GM21717 (cell line): ENCODE measurements at regions not wholly inside any gene's neighbourhood (a gene's known extent, or its start where the extent isn't known, plus 50 kb on each side); places are given as distances from the start of the nearest gene placed in this dataset.
A peak's percentile ranks its signal among the peaks of the same experiment; 100 is the strongest.

Experiments used
- ATAC-seq: cut with Tn5 transposase; IDR thresholded peaks from one replicate; pipeline ENCODE4 v1.9.1; 2021; ENCODE audit warnings: mild to moderate bottlenecking, moderate library complexity; ENCODE audit not compliant: unreplicated experiment

DNA sequence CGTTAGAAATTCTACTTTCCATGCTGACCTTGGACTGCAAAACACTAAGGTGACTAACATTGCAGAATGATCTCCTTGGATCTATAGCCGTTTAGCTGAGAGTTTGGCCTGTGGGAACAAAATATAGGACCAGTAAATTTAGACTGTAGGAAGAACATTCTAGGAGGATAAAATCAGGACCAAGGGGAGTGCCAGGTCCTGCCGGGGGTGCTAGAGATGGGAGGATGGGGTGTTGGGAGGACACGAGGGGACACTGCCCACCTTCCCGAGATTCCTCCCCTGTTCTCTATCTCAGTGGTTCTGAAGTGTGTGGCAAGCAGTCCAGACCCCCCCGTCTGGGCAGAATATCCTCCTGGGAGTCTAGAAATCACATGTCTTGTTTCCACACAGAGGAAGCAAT, 445.2 kb downstream of the ZSWIM6 start:
- ATAC-seq, result no peak

DNA sequence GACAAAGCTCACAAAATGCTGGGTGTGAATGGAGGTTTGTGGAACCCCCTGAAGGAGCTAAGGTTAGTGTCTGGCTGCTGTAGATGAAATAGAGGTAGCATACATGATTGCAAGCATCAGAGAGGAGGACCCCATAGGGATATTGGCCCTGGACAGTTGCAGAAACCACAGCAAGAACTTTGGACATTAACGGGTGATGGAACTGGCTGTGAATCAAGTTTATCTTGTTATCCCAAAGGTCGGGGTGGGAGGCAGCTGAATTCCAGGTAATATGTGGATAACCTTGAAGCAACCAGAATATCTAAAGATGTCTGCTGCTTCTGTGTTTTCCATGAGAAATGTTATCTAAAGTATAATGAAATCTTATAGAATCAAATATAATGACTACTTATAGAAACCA, 447.7 kb downstream of the ZSWIM6 start:
- ATAC-seq, result no peak

DNA sequence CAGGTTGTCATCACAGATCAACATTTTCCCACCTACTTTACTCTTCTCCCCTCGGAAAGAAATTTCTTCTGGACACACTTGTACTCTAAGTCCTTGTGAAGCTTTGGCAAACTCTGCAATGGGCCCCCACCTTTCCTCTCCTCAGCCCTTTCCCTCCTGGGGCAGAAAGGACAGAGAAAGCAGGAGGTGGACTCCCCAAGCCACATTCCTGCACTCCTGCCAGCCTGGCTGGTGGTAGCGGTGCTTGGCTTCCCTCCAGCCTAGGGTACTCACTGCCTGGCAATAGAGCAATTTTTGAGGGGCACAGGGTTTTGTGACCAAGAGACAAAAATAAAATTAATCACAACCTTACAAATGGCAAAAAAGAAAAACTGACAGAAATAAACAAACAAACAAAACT, 451.4 kb downstream of the ZSWIM6 start:
- no peak for ATAC-seq

DNA sequence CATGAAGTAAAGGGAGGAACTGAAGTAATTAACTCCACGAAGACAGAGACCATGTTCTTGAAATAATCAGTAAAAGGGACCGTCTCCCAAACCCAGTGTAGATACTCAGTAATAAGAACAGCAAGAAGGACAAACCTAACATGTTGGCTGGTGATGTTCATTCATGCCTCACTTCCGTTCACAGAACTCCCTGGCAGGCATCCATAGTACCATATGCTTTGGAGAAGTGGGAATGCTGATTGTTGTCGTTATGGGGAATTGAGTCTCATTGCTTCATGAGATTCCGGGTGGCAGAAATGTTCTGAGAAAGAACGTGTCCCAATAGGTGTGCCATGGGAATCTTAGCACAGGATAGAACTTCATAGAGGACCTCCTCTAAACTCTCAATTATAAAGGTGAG, 452.3 kb downstream of the ZSWIM6 start:
- ATAC-seq, result no peak

DNA sequence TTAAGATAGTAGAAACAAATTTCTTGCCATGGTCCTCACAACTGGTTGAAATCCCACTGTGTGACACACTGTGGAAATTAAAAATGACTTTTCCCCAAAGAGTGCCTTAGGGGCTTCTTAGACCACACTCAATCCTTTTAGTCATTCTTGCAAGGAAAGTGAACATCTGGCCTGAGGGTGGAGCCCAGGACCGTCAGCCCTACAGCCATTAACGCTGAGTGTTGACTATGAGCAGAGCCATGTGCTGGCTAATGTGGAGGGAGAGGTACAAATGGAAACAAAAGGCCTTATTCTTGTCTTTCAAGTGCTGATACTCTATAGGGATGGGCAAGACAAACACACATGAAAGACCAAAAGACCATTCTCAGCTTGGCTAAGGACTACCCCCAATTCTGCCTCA, 456.5 kb downstream of the ZSWIM6 start:
- no peak for ATAC-seq

DNA sequence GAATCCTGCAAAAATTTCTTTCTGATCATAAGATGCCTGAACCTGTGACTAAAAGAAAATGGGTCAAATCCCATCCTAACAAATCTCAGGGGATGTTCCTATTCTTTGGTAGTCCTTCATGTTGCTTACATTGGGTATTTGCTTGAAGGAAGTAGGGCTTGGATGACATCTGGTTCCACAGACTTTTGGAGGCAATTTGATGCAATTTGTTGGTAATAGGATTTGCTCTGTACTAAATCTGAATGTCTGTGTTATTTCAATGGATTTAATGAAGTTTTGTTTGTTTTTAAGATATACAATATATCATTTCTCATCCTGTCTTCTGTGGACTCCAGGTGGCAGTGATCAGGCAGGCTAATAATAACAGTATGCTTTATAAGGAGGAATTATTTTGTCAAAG, 457.9 kb downstream of the ZSWIM6 start:
- ATAC-seq, result no peak

DNA sequence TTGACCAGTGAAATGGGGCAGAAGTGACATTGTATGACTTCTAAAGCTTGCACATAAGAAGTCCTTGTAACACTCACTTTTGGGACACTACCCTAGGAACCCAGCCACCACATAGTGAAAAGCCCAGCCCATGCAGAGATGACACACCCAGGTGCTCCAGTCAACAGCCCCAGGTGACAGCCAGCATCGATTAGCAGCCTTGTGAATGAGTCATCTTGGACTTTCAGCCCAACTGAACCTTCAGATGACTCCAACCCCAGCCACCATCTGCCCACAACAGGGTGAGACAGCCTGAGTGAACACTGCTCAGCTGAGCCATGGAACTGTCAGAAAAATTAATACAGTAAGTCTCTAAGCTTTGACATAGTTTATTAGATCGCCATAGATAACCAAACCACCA, 458.6 kb downstream of the ZSWIM6 start:
- peak; percentile 96 for ATAC-seq

DNA sequence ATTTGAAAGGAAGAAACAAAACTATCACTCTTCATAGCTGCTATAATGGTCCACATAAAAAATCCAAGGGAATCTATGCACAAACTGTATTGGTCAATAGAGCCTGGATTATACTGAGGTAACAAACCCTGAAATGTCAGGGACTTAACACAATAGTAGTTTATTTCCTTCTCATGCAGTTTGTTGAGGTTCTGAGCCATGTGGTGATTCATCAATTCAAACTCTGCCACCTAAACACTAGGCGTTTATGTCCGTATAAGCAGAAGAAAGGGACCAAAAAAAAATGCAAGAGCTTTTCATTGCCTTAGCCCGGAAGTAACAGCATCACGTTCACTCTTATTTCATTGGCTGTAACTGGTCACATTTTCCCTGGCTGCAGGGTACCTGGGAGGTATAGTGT, 464.7 kb downstream of the ZSWIM6 start:
- ATAC-seq, result no peak

DNA sequence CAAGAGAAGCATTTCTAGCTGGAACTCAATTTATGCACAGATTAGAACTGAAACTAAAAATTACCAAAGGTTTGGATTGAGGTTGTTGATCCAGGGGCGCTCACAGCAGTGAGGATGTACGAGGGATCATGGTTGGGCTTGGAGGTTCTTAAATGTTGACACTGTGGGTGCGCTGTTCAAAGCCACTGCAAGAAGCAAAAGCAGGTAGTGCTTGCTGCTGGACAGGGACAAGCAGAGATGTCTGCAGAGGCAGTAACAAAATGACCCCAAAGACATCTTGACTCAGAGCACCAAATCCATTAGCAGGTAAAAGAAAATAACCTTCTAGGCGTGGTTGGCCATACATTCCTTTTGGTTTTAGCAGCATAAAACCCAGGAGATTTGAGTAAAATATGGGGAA, 468.4 kb downstream of the ZSWIM6 start:
- ATAC-seq, result no peak

DNA sequence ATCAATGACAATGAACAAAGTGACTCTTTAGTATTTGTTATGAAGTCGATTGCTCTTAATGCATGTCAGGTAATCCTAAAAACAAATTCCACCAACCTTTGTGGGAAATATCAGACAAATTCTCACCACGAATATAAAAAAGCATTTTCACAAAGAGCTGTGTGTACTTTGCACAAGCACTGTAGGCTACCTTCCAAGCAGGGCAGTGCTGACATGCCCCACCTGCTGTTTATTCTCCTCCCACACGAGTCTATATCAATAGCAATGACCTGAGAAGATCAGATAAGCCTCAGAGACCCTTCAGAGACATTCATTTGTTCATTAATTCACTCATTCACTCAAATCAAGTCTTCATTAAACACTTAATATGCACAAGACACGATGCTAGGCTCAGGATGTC, 469.1 kb downstream of the ZSWIM6 start:
- no peak for ATAC-seq

DNA sequence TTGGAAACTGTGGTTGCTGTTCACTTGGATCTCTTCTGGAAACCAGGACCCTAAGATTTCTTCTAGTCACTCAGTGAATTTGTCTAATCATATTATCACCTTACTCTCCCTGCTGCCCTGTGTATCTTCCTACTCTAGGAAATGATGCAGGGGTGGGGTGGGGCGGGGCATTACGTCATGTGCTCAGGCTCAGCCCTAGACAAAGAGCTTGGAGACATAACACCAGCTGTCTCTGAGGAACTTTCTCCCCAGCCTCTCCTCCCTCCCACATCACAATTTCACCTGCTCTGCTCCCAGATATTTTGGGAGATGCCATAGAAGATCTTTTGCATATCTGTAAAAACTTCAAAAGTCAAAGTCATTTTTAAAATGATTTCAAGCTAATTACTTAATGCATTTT, 470.4 kb downstream of the ZSWIM6 start:
- no peak for ATAC-seq

DNA sequence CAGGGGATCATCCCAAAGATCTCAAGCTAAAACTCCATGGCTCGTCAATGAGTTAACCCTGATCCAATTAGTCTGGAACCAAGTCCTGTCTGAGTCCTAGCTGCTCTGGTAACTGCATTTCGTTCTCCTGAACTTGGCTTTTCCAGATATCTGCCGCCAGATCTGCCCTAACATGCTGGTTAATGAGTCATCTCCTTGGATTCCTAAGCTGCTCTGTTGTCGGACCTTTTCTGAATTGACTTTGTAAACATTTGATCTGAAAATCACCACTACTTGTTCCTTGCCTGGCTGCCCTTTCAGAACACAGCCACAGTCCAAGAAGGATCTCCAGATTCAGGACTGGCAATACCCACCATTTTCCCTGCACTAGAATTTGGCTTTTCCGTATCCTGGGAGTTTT, 473.0 kb downstream of the ZSWIM6 start:
- ATAC-seq, result no peak

DNA sequence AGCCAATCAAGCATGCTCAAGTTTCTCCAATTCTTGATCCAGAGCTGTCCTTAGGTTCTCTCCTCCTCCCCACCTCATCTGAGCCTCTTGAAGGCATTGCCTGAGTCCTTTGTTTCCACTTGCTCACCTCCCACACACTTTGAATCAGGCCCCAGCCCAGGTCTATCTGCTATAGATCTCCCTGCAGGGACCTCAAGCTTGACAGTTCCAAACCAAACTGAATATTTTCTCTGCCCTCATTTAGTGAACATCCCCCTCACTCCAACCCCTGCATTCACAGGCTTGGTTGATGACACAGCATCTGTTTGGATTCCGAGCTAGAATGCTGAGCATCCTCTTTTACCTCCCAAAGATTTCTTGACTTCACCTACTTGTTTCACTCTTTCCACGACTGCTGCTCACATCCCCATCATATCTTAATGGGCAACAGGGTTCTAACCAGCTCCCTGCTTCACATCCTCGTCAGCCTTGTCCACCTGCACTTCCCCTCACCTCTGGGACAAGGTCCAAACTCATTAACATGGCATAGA, 474.5 kb downstream of the ZSWIM6 start:
- ATAC-seq, result no peak

DNA sequence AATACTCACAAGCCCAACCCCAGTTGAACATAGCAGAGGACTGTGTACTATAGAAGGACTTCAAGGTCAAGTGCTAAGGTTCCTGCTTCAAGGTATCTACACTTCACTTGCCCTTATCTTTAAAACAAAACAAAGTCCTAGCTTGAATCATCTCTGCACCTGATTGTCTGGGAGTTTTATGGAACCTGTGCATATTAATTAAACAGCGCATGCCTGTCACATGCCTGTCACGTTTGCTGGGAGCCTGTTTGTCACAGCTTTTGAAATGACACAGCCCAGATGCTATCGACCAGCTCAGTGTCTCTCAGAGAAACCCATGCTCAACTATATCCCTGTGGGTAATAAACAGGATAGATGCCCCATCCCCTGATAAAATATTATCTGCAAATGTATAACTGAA, 476.0 kb downstream of the ZSWIM6 start:
- ATAC-seq, result no peak

DNA sequence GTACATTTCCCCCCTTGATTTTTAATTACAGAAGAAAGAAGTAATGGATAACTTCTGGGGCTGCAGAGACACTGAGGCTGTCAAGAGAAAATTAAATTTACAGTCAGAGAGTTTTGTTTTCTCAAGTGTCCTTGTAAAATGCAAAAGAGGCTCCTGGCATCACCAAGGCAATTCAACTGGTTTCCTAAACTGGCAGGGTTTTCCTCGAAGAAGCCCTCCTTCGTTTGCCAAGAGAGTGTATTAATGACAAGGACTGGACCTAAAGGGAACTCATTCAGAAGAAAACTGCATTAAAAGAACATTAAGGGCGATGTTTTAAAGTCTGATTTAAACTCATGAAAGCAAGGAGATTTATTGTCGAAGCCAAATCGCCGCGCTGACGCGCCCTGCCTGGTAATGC, 476.9 kb downstream of the ZSWIM6 start:
- ATAC-seq, result no peak

DNA sequence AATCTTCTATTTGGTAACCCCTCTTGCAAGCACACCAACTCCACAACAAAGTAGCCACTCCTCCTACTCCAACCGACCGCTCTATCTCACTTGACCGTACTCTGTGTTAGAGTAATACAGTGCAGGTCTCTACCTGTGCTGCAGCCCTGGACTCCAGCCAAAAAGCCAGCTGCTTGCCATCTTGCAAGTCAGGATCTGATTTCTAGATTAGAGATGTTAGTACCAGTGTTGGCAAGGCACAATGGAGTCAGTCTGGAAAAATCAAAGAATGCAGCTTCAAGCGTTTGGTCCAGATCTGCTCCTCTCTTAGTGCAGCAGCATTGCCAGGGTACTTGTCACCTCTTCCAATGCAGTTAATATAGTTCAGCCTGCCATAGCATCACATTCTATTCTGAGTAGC, 477.6 kb downstream of the ZSWIM6 start:
- no peak for ATAC-seq

DNA sequence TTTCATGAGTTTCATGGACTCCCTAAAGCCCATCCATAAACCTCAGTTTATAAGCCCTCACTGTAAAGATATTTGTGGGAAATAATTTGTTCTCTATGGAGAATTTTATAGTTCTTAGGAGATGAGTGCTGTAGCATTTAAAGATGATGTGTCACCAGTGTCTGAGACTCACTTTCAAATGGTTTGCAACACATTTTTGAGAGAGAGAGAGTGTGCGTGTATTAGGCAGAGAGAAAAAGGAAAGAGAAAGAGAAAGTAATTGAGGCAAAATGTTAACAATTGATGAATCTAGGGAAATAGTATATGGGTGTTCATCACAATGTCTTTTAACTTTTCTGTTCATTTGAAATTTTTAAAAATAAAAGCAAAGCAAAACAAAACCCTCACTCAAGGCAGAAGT, 479.0 kb downstream of the ZSWIM6 start:
- peak; percentile 80 for ATAC-seq

DNA sequence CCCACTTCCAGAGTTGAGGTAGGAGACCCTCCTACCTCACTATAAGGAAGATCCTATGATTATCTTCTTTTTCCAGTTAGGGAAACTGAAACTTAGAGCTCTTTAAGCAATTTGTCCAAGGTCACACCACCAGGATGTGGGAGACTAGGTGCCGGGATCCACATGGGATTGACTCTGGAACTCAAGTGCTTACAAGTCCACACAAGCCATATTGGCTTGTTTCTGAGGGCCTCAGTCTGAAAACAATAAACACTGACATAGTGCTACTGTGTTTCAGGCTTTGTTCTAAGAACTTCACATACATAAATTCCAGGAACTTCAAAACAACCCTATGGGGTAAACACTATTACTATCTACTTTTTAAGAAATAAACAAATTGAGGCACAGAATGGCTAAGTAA, 481.3 kb downstream of the ZSWIM6 start:
- ATAC-seq, result no peak

DNA sequence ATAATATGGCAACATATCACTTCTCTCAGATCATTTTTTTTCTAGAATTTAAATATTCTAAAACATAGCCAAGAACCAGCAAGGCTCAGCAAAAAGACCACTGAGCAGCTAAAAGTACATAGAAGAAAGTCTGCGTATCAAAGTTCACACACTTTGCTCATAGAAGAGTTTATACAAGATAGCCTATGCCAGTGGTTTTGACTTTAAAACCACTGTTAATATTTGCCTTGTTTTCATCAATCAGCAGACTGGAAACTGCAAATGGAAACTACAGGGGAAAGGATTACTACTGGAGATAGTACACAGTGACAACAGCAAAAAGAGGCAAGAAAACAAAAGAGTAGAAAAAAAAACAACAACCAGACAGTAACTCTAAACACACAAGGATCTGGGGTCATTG, 483.3 kb downstream of the ZSWIM6 start:
- no peak for ATAC-seq

DNA sequence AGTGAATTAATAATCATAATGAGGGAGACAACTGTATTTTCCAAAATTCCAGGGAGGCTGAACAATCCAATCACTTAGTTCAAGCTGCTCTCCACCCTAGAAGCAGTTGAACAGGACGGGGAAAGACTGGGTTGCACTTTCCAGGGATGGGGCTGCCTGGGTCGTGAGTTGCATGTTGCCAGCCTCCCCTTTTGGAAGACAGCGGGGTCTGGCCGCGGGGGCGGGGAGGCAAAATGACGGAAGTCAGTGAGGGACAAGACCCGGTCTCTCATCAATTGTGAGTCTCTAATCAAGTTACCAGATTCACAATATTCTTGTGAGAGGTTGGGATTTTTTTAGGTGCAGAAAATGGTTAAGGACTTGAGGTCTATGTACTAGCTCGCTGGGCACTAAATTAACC, 484.1 kb downstream of the ZSWIM6 start:
- ATAC-seq, result no peak

DNA sequence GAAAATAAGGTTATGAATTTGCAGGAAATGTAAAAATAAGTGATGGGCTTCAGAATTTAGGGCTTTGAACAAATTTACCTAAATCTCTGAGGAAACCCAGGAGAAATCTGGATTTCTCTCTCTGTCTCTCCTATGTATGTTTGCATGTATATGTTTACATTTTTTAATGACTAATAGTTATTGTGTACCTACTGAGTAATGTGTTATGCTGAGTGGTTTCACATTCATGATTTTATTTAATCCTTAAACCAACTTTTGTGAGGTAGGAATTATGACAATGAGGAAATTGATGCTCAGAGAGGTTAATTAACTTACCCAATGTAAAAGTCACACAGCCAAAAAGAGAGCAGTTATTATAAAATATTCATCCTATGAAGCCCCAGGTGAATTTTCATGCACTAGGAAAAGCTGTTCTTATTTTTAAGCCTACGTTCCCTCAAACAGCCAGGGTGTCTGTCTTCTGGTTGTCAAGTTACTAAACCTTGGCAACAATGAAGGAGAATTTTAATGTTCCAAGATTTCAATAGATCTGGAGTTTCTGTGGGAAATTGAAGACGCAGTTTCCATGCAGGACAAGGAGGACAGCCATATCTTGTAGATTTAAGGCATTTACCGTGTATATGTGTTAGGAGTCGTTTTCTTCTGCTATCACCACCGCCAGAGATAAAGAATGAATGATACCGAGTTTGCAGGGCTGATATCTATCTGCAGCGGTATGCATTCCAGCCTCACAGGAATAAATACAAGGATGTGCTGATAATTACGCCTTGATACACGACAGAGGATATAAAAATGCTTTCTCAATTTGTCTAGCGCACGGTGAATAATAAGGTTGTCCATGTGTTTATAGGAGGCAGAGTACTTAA, 484.8 kb downstream of the ZSWIM6 start:
- ATAC-seq, result no peak

DNA sequence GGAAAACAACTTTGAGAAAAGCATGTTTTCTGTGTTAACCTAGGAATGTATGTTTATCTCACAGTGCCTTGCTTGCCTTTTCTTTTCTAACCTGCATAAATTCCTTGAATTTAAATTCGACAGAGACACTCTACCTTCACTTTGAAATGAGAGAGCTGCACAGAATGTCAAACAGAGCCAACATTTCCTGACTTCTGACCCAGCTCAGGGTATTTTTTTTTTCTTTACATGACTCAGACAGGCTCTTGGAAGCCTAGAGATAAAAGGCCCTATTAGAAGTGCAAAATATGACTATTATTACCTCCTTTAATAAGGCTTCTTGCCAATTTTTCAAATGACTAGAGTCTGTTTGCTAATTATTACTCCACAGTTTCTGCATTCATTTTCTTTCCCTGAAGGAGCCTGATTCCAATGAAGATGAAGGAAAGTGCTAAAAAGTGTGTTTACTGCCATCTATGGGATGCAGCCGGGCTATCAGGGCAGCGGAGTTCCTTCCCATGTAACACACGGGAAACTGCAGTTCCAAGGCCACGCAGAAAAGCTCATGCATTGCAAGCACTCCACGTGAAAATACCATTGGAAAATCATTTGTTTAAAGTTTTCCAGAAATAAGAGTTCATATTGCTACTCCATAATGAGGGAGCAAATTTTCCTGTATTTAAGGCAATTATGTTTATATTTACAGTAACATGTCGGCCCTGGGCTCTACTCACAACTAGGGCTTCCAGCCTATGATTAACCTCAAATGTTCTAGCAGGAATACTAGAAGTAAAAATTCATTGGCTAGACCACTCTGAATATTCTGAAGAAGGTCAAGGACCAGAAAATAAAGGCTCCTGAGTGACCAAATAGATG, 485.6 kb downstream of the ZSWIM6 start:
- no peak for ATAC-seq
